GM12878 (cell line): ENCODE measurements at regions not wholly inside any gene's neighbourhood (a gene's known extent, or its start where the extent isn't known, plus 50 kb on each side); places are given as distances from the start of the nearest gene placed in this dataset.

Experiments
- ATAC-seq: fragments of 200-7000 bp; cut with Tn5 transposase; 3 replicates; pipeline ENCODE4 v1.9.1; 2020; ENCODE audit warnings: mild to moderate bottlenecking, moderate library complexity
- BruUV-seq: library from RNA; stranded (reverse); fragments of 400-500 nt; replicated peaks from 2 replicates; lab custom pipeline; 2021; lab: Mats Ljungman, UMichigan
- CTCF ChIA-PET: fragments of 300-600 bp; sonication (Branson Sonifier 250); formaldehyde crosslinking; extraction: SDS; loops from one replicate; lab custom pipeline; 2021; ENCODE audit warnings: inconsistent platforms; lab: Yijun Ruan, JAX
- POLR2A ChIA-PET: fragments of 350-600 bp; formaldehyde crosslinking; extraction: SDS; loops from one replicate; lab custom pipeline; 2021; ENCODE audit warnings: inconsistent platforms; lab: Charles Lee
- RAD21 ChIA-PET: fragments of 300-600 bp; sonication (Branson Sonifier 250); formaldehyde crosslinking; loops from one replicate; lab custom pipeline; 2023; ENCODE audit warnings: antibody characterized with exemption; ENCODE audit not compliant: unreplicated experiment; lab: Charles Lee
- SMC1A ChIA-PET: fragments of 300-600 bp; sonication (Branson Sonifier 250); formaldehyde crosslinking; loops from one replicate; lab custom pipeline; 2023; ENCODE audit not compliant: unreplicated experiment, uncharacterized antibody; lab: Charles Lee
- DNase-seq: peaks from one replicate; pipeline ENCODE4 v3.0.0-alpha.2; 2011; ENCODE audit warnings: low read depth, low spot score
- FAIRE-seq: peaks from 3 replicates; lab custom pipeline; 2011; peaks lifted over from hg19 to GRCh38; lab: Jason Lieb, UNC
- H2AFZ ChIP-seq: 2 replicates; pipeline ENCODE4 v1.6.0; 2011; ENCODE audit warnings: low read depth, low read length, control low read depth; ENCODE audit not compliant: control insufficient read depth
- H3K27ac ChIP-seq: 2 replicates; pipeline ENCODE4 v1.5.1; 2011; ENCODE audit warnings: control low read depth; ENCODE audit not compliant: control insufficient read depth, insufficient read depth
- H3K27me3 ChIP-seq, 2 experiments: replicated peaks in 1 of 2; 2 replicates each; pipeline versions ENCODE4 v1.6.0 to v1.6.1; 2011; ENCODE audit warnings: low read length in 1 of 2; ENCODE audit not compliant: control insufficient read depth in 2 of 2, insufficient read depth in 2 of 2
- H3K36me3 ChIP-seq, 2 experiments: 2 replicates each; pipeline ENCODE4 v1.5.1; 2011; ENCODE audit warnings: low read length in 1 of 2; ENCODE audit not compliant: control insufficient read depth in 2 of 2, insufficient read depth in 2 of 2
- H3K4me1 ChIP-seq: 2 replicates; pipeline ENCODE4 v1.6.1; 2011; ENCODE audit warnings: mild to moderate bottlenecking, low read length, moderate library complexity, mixed read lengths; ENCODE audit not compliant: control insufficient read depth, insufficient read depth
- H3K4me2 ChIP-seq: 2 replicates; pipeline ENCODE4 v1.6.0; 2011; ENCODE audit warnings: control low read depth; ENCODE audit not compliant: control insufficient read depth, insufficient read depth
- H3K4me3 ChIP-seq: fragments of 200-600 bp; sonication (generic); 2 replicates; pipeline ENCODE4 v1.5.1; 2016
- H3K79me2 ChIP-seq: 2 replicates; pipeline ENCODE4 v1.6.0; 2011; ENCODE audit warnings: low read length; ENCODE audit not compliant: control insufficient read depth, insufficient read depth
- H3K9ac ChIP-seq: 2 replicates; pipeline ENCODE4 v1.8.0; 2011; ENCODE audit warnings: low read length, control low read depth, mixed read lengths; ENCODE audit not compliant: control insufficient read depth, insufficient read depth
- H3K9me3 ChIP-seq: replicated peaks from 3 replicates; pipeline ENCODE4 v1.5.1; 2011; ENCODE audit warnings: mild to moderate bottlenecking, low read length; ENCODE audit not compliant: control insufficient read depth, insufficient read depth
- H4K20me1 ChIP-seq: 2 replicates; pipeline ENCODE4 v1.6.0; 2011; ENCODE audit not compliant: control insufficient read depth, insufficient read depth
- CBX3 ChIP-seq: fragments of 200-600 bp; sonication (generic); IDR thresholded peaks from 2 replicates; pipeline ENCODE4 v1.6.1; 2016; ENCODE audit warnings: low read depth, borderline replicate concordance
- CEBPB ChIP-seq, 2 experiments: fragments of 150-350 bp in 1 of 2; IDR thresholded peaks; 2 replicates each; pipeline ENCODE4 v1.6.1; 2012 to 2014; ENCODE audit warnings: low read depth in 2 of 2, low read length in 2 of 2, borderline replicate concordance in 1 of 2, inconsistent platforms in 1 of 2
- EP300 ChIP-seq, 2 experiments: fragments of 150-350 bp in 1 of 2; IDR thresholded peaks; 2 replicates each; pipeline ENCODE4 v1.6.1; 2011 to 2012; ENCODE audit warnings: low read depth in 2 of 2, low read length in 2 of 2, borderline replicate concordance in 1 of 2, improper control_type of control experiment in 1 of 2, inconsistent platforms in 1 of 2; ENCODE audit not compliant: control insufficient read depth in 1 of 2
- EZH2 ChIP-seq: IDR thresholded peaks from 2 replicates; pipeline ENCODE4 v1.6.1; 2012; ENCODE audit warnings: low read depth, mild to moderate bottlenecking, control low read depth, inconsistent platforms, low read length, borderline replicate concordance; ENCODE audit not compliant: control insufficient read depth
- GABPA ChIP-seq: IDR thresholded peaks from 2 replicates; pipeline ENCODE4 v1.6.1; 2014; ENCODE audit warnings: antibody characterized with exemption, low read depth, mild to moderate bottlenecking, inconsistent platforms
- HDGF ChIP-seq: fragments of 450-650 bp; IDR thresholded peaks from 2 replicates; pipeline ENCODE4 v1.6.1; 2016; ENCODE audit warnings: antibody characterized with exemption
- IRF3 ChIP-seq: fragments of 450-650 bp; IDR thresholded peaks from 2 replicates; pipeline ENCODE4 v1.6.1; 2014; ENCODE audit warnings: mild to moderate bottlenecking
- MLLT1 ChIP-seq: fragments of 450-650 bp; IDR thresholded peaks from 2 replicates; pipeline ENCODE4 v1.6.1; 2016; ENCODE audit warnings: mild to moderate bottlenecking
- NKRF ChIP-seq: fragments of 450-650 bp; conservative IDR thresholded peaks from 2 replicates; pipeline ENCODE4 v1.6.1; 2017; ENCODE audit warnings: mild to moderate bottlenecking, moderate library complexity
- PBX3 ChIP-seq: IDR thresholded peaks from 2 replicates; pipeline ENCODE4 v1.6.1; 2011; ENCODE audit warnings: mild to moderate bottlenecking, low read depth, low read length, moderate library complexity; ENCODE audit not compliant: insufficient replicate concordance
- RBBP5 ChIP-seq: fragments of 200-600 bp; sonication (generic); conservative IDR thresholded peaks from 2 replicates; pipeline ENCODE4 v1.6.1; 2016
- RELA ChIP-seq: fragments of 450-650 bp; IDR thresholded peaks from 2 replicates; pipeline ENCODE4 v1.8.0; 2014; ENCODE audit warnings: borderline replicate concordance; ENCODE audit not compliant: partially characterized antibody
- RFX5 ChIP-seq: IDR thresholded peaks from 2 replicates; pipeline ENCODE4 v1.6.1; 2011; ENCODE audit warnings: low read depth, low read length, improper control_type of control experiment
- TCF12 ChIP-seq: IDR thresholded peaks from 2 replicates; pipeline ENCODE4 v1.6.1; 2011; ENCODE audit warnings: low read depth, mild to moderate bottlenecking, low read length
- ZBTB11 ChIP-seq: fragments of 450-650 bp; formaldehyde crosslinking; IDR thresholded peaks from 2 replicates; pipeline ENCODE4 v1.5.0; 2022; ENCODE audit warnings: mild to moderate bottlenecking, missing genetic modification characterization
- in situ Hi-C: fragments of 300-500 bp; cut with MboI; formaldehyde crosslinking; loops from 9 replicates; pipeline ENCODE4 v1.14.3; 2018; ENCODE audit warnings: mixed read lengths
- intact Hi-C: fragments of 100-400 bp; cut with micrococcal nuclease; formaldehyde crosslinking; loops from one replicate; pipeline ENCODE4 v1.14.2; 2022; ENCODE audit not compliant: unreplicated experiment

- TF ChIP-seq IRF3 (no peak), EZH2 (no peak), GABPA (no peak), CBX3 (no peak), TCF12 (no peak)
- TF ChIP-seq, all 136 proteins: peak for 0
Observed at GRCh38 chr9:73056245-73056644, 95.4 kb upstream of the ANXA1 start (continued).

- Histone ChIP-seq H2AFZ (no peak overlapping the region), H3K36me3 (no peaks in the 10 kb centered on the region), H3K27ac (no peak overlapping the region), H4K20me1 (no peaks in the 10 kb centered on the region), H3K4me1 (no peaks in the 10 kb centered on the region), H3K9me3 (no peaks in the 10 kb centered on the region), H3K27me3 (no peaks in the 10 kb centered on the region), H3K4me3 (no peak overlapping the region), H3K79me2 (no peaks in the 10 kb centered on the region), H3K4me2 (no peak overlapping the region), H3K9ac (no peak overlapping the region)
- no peak for FAIRE-seq
- ChIA-PET SMC1A (no interaction called here), POLR2A (no interaction called here), RAD21 (no interaction called here), CTCF (no interaction called here)
- intact Hi-C loops = no loop called here
- no peak for ATAC-seq
- no peak for DNase-seq
- BruUV-seq = no TSS peak
- in situ Hi-C loops = no loop called here
- TF ChIP-seq MLLT1 (no peak), RELA (no peak), PBX3 (no peak), HDGF (no peak), RBBP5 (no peak), EP300 (IDR thresholded peaks at IDR 0.05; ENCODE audit: borderline replicate concordance in 1 of 2, control insufficient read depth in 1 of 2, low read depth in 2 of 2, low read length in 2 of 2) (no peak), CEBPB (IDR thresholded peaks at IDR 0.05; ENCODE audit: borderline replicate concordance in 1 of 2, low read depth in 2 of 2, low read length in 2 of 2) (no peak), ZBTB11 (CRISPR knock-in tag) (no peak), RFX5 (no peak), NKRF (no peak)
Observed at GRCh38 chr9:73054091-73054490, 97.6 kb upstream of the ANXA1 start.
